ENCODE measurements at regions not wholly inside any gene's neighbourhood (a gene's known extent, or its start where the extent isn't known, plus 50 kb on each side); places are given as distances from the start of the nearest gene placed in this dataset.

DNA sequence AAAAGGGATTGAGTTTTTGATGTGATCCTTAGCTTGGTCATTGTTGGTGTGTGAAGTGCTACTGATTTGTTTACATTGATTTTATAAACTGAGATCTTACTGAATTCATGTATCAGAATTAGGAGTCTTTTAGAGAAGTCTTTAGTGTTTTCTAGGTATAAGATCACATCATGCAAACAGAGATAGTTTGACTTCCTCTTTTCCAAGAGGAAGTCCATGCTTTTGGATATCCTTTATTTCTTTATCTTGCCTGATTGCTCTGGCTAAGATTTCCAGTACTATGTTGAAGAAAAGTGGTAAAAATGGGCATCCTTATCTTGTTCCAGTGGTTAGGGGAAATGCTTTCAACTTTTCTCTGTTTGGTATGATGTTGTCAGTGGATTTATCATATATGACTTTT lies 561.2 kb upstream of the SLITRK1 start:
- POLR2A ChIA-PET (ENCODE audit: low non-redundant PET), result no interaction called here
- TF ChIP-seq EZH2 (IDR thresholded peaks at IDR 0.05; ENCODE audit: borderline replicate concordance, low read depth, low read length, poor library complexity, severe bottlenecking), result no peak
- TF ChIP-seq, protein P1, sequence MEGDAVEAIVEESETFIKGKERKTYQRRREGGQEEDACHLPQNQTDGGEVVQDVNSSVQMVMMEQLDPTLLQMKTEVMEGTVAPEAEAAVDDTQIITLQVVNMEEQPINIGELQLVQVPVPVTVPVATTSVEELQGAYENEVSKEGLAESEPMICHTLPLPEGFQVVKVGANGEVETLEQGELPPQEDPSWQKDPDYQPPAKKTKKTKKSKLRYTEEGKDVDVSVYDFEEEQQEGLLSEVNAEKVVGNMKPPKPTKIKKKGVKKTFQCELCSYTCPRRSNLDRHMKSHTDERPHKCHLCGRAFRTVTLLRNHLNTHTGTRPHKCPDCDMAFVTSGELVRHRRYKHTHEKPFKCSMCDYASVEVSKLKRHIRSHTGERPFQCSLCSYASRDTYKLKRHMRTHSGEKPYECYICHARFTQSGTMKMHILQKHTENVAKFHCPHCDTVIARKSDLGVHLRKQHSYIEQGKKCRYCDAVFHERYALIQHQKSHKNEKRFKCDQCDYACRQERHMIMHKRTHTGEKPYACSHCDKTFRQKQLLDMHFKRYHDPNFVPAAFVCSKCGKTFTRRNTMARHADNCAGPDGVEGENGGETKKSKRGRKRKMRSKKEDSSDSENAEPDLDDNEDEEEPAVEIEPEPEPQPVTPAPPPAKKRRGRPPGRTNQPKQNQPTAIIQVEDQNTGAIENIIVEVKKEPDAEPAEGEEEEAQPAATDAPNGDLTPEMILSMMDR (conservative IDR thresholded peaks at IDR 0.05; ENCODE audit: low read depth, low read length), result no peak
- H3K27ac ChIP-seq (ENCODE audit: low read depth, low read length, poor library complexity, severe bottlenecking), result no peak overlapping the region
- no peak overlapping the region for H3K4me3 ChIP-seq (ENCODE audit: low read depth, low read length, poor library complexity, severe bottlenecking)
- H3K9me3 ChIP-seq (ENCODE audit: low read depth, low read length, poor library complexity, severe bottlenecking), result no peaks in the 10 kb centered on the region
- BruUV-seq (replicated peaks), result no TSS peak
- no peak for DNase-seq (ENCODE audit: low spot score)
- no peaks in the 10 kb centered on the region for H3K4me1 ChIP-seq (ENCODE audit: insufficient read depth, low read length, poor library complexity, severe bottlenecking)
- CTCF ChIA-PET, result no interaction called here
- H3K36me3 ChIP-seq (ENCODE audit: insufficient read depth, low read length, poor library complexity, severe bottlenecking), result no peaks in the 10 kb centered on the region
- intact Hi-C loops (cut with micrococcal nuclease; ENCODE audit: unreplicated experiment), result no loop called here
- no peaks in the 10 kb centered on the region for H3K27me3 ChIP-seq (replicated peaks; ENCODE audit: insufficient read depth, low read depth, low read length, poor library complexity)

DNA sequence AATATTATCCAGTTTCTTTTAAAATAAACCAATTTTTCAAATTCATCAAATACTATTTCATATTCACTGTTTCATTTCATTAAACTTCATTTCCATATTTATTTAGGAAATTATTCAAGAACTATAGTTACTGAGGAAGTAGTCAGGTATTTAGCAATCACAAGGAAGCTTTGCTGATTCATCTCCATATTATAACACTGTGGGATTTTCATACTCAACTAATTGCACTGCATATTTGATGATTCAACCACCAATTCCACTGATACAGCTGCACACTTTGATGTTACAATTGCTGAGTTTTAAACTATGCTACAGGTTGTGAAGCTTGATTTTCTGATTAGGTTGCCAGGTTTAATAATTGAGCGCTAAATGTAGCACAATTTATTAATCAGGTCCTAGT lies 556.8 kb upstream of the SLITRK1 start:
- no TSS peak for BruUV-seq (replicated peaks)
- Histone ChIP-seq H3K4me3 (ENCODE audit: low read depth, low read length, poor library complexity, severe bottlenecking) (no peak overlapping the region), H3K9me3 (ENCODE audit: low read depth, low read length, poor library complexity, severe bottlenecking) (no peaks in the 10 kb centered on the region), H3K27ac (ENCODE audit: low read depth, low read length, poor library complexity, severe bottlenecking) (no peak overlapping the region), H3K4me1 (ENCODE audit: insufficient read depth, low read length, poor library complexity, severe bottlenecking) (no peaks in the 10 kb centered on the region), H3K27me3 (replicated peaks; ENCODE audit: insufficient read depth, low read depth, low read length, poor library complexity) (no peaks in the 10 kb centered on the region), H3K36me3 (ENCODE audit: insufficient read depth, low read length, poor library complexity, severe bottlenecking) (no peaks in the 10 kb centered on the region)
- POLR2A ChIA-PET (ENCODE audit: low non-redundant PET), result no interaction called here
- peak; percentile 11 for DNase-seq (ENCODE audit: low spot score)
- CTCF ChIA-PET, result no interaction called here
- intact Hi-C loops (cut with micrococcal nuclease; ENCODE audit: unreplicated experiment), result no loop called here
- TF ChIP-seq EZH2 (IDR thresholded peaks at IDR 0.05; ENCODE audit: borderline replicate concordance, low read depth, low read length, poor library complexity, severe bottlenecking), result no peak
- TF ChIP-seq, protein P1 (conservative IDR thresholded peaks at IDR 0.05; ENCODE audit: low read depth, low read length), result no peak

DNA sequence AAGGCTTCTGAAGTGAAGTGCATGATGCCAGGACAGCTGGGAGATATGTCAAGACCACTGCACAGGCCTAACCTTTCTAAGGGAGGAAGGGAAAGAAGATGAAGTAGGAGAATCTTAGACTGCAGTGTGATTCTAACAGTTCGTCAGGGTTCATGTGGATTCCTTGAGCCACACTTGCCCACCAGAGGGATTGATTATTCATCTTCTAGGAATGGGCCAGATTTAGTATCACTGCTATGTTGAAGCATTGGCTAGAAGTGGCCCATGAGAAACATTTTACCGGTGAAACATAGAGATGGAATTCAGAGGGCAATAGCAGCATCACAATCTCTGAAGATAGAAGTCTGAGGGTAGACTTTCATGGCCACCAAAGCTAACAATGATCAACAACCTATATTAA lies 550.8 kb upstream of the SLITRK1 start:
- BruUV-seq (replicated peaks), result no TSS peak
- no peaks in the 10 kb centered on the region for H3K27me3 ChIP-seq (replicated peaks; ENCODE audit: insufficient read depth, low read depth, low read length, poor library complexity)
- CTCF ChIA-PET, result no interaction called here
- no peak for TF ChIP-seq EZH2 (IDR thresholded peaks at IDR 0.05; ENCODE audit: borderline replicate concordance, low read depth, low read length, poor library complexity, severe bottlenecking)
- TF ChIP-seq, protein P1 (conservative IDR thresholded peaks at IDR 0.05; ENCODE audit: low read depth, low read length), result no peak
- intact Hi-C loops (cut with micrococcal nuclease; ENCODE audit: unreplicated experiment), result no loop called here
- H3K4me1 ChIP-seq (ENCODE audit: insufficient read depth, low read length, poor library complexity, severe bottlenecking), result no peaks in the 10 kb centered on the region
- POLR2A ChIA-PET (ENCODE audit: low non-redundant PET), result no interaction called here
- no peak for DNase-seq (ENCODE audit: low spot score)
- H3K4me3 ChIP-seq (ENCODE audit: low read depth, low read length, poor library complexity, severe bottlenecking), result no peak overlapping the region
- no peaks in the 10 kb centered on the region for H3K9me3 ChIP-seq (ENCODE audit: low read depth, low read length, poor library complexity, severe bottlenecking)
- no peak overlapping the region for H3K27ac ChIP-seq (ENCODE audit: low read depth, low read length, poor library complexity, severe bottlenecking)
- no peaks in the 10 kb centered on the region for H3K36me3 ChIP-seq (ENCODE audit: insufficient read depth, low read length, poor library complexity, severe bottlenecking)
